ENCODE measurements at regions not wholly inside any gene's neighbourhood (a gene's known extent, or its start where the extent isn't known, plus 50 kb on each side); places are given as distances from the start of the nearest gene placed in this dataset.
"Not testable (repeated sequence)": the region's sequence is repeated elsewhere in the genome, so short reads cannot be mapped to it uniquely, and the experiment has no call there.

GRCh38 chr21:9013502-9014242 lies 1507.7 kb upstream of the TPTE start:
- not testable (repeated sequence) for TF ChIP-seq CTCF, POLR2A (IDR thresholded peaks at IDR 0.05)

Data from heart left ventricle (tissue), 13 donors.